Peyer's patch (tissue), 4 donors: ENCODE measurements at regions not wholly inside any gene's neighbourhood (a gene's known extent, or its start where the extent isn't known, plus 50 kb on each side); places are given as distances from the start of the nearest gene placed in this dataset.

Source experiments
- POLR2A ChIP-seq, 2 donors: fragments of 450-650 bp; IDR thresholded peaks; one replicate each; pipeline ENCODE4 v1.5.1; 2017; ENCODE audit warnings: antibody characterized with exemption in 2 of 2, mild to moderate bottlenecking in 2 of 2, moderate library complexity in 2 of 2
- TF ChIP-seq, protein P1 (sequence below), 6 experiments: fragments of 450-650 bp in 4 of 6; fragments of 200-600 bp in 2 of 6; sonication (generic) in 1 of 6; IDR thresholded peaks; one replicate each; pipeline ENCODE4 v1.5.1; 2017 to 2019; ENCODE audit warnings: antibody characterized with exemption in 6 of 6, mild to moderate bottlenecking in 3 of 6, moderate library complexity in 1 of 6

DNA sequence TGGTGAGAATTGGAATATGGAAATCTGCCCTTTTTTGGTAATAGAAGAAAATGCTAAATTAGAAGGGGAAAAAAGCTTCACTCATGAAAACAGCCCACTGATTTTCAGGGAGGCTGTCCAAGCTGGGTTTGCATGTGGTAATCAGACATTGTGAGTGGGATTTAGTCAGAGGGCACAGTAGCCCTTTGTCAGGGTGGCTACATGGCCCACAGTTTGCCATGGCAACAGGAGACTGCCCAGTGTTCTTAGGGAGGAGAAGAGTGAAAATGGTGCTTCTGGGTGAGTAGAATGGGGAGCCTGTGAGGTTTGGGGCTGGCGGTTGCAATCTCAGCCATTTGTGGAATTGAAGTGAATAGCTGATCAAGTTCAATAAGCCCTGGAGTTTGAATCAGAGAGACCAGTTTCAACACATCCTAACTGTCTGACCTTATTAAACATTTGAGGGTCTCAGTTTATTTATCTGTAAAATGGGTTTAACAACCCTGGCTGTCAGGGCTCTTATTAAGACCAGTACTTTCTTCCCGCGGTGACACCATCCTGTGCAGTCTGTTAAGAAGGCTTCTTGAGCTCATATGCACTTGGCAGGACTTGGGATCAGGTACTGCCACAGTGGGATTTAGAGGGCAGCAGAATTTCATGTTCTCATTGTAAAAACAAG, 107.6 kb upstream of the TNC start:
- TF ChIP-seq, protein P1, sequence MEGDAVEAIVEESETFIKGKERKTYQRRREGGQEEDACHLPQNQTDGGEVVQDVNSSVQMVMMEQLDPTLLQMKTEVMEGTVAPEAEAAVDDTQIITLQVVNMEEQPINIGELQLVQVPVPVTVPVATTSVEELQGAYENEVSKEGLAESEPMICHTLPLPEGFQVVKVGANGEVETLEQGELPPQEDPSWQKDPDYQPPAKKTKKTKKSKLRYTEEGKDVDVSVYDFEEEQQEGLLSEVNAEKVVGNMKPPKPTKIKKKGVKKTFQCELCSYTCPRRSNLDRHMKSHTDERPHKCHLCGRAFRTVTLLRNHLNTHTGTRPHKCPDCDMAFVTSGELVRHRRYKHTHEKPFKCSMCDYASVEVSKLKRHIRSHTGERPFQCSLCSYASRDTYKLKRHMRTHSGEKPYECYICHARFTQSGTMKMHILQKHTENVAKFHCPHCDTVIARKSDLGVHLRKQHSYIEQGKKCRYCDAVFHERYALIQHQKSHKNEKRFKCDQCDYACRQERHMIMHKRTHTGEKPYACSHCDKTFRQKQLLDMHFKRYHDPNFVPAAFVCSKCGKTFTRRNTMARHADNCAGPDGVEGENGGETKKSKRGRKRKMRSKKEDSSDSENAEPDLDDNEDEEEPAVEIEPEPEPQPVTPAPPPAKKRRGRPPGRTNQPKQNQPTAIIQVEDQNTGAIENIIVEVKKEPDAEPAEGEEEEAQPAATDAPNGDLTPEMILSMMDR (IDR thresholded peaks at IDR 0.05): no peak
- TF ChIP-seq POLR2A (IDR thresholded peaks at IDR 0.05): no peak
